Upper lobe of right lung (tissue), 1 donor: ENCODE measurements at regions not wholly inside any gene's neighbourhood (a gene's known extent, or its start where the extent isn't known, plus 50 kb on each side); places are given as distances from the start of the nearest gene placed in this dataset.

Experiments
- ATAC-seq: fragments of 200-7000 bp; cut with Tn5 transposase; one replicate; pipeline ENCODE4 v1.9.1; 2020; ENCODE audit warnings: mild to moderate bottlenecking, moderate library complexity
- DNase-seq: peaks from one replicate; pipeline ENCODE4 v3.0.0-alpha.2; 2020
- H3K27ac ChIP-seq: fragments of 200-600 bp; one replicate; pipeline ENCODE4 v1.8.0; 2022
- H3K27me3 ChIP-seq: fragments of 200-600 bp; one replicate; pipeline ENCODE4 v1.8.0; 2022; ENCODE audit warnings: mild to moderate bottlenecking
- H3K36me3 ChIP-seq: fragments of 200-600 bp; one replicate; pipeline ENCODE4 v1.8.0; 2022
- H3K4me1 ChIP-seq: fragments of 200-600 bp; one replicate; pipeline ENCODE4 v1.8.0; 2022
- H3K4me3 ChIP-seq: fragments of 200-600 bp; one replicate; pipeline ENCODE4 v1.8.0; 2022; ENCODE audit warnings: mild to moderate bottlenecking
- H3K9me3 ChIP-seq: fragments of 200-600 bp; one replicate; pipeline ENCODE4 v1.8.0; 2022
- intact Hi-C: fragments of 100-400 bp; cut with DNase I; formaldehyde crosslinking; loops from one replicate; pipeline ENCODE4 v1.11.0; 2022
- TF ChIP-seq, protein P1 (sequence below): fragments of 200-600 bp; IDR thresholded peaks from one replicate; pipeline ENCODE4 v1.8.0; 2022; ENCODE audit warnings: antibody characterized with exemption
- donor health status: DM: no; HTN: yes; CAD: no; lungs with severe emphysema.

DNA sequence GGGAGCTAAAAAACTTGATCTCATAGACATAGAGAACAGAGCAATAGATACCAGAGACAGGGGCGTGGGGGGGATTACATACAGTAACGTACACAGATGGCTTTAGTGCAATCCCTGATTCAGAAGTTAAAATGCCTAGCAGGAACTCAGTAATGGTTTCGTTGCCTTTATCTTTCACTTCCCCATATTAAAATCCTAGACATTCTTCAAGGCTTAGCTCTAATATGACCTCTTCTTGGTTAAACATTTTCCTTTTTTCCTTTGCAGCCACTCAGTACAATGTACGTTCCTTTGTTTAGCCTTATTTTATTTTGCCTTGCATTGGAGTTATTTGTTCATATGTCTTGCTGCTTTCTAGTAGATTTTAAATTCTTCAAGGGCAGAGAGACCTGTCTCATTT lies 104.9 kb downstream of the C11orf87 start:
- intact Hi-C loops, result no loop called here
- no peaks in the 10 kb centered on the region for H3K4me1 ChIP-seq
- no peak overlapping the region for H3K4me3 ChIP-seq
- no peak overlapping the region for H3K27ac ChIP-seq
- no peaks in the 10 kb centered on the region for H3K9me3 ChIP-seq
- H3K27me3 ChIP-seq, result no peaks in the 10 kb centered on the region
- ATAC-seq (no peak), DNase-seq (no peak)
- no peaks in the 10 kb centered on the region for H3K36me3 ChIP-seq
- TF ChIP-seq, protein P1, sequence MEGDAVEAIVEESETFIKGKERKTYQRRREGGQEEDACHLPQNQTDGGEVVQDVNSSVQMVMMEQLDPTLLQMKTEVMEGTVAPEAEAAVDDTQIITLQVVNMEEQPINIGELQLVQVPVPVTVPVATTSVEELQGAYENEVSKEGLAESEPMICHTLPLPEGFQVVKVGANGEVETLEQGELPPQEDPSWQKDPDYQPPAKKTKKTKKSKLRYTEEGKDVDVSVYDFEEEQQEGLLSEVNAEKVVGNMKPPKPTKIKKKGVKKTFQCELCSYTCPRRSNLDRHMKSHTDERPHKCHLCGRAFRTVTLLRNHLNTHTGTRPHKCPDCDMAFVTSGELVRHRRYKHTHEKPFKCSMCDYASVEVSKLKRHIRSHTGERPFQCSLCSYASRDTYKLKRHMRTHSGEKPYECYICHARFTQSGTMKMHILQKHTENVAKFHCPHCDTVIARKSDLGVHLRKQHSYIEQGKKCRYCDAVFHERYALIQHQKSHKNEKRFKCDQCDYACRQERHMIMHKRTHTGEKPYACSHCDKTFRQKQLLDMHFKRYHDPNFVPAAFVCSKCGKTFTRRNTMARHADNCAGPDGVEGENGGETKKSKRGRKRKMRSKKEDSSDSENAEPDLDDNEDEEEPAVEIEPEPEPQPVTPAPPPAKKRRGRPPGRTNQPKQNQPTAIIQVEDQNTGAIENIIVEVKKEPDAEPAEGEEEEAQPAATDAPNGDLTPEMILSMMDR, result no peak

DNA sequence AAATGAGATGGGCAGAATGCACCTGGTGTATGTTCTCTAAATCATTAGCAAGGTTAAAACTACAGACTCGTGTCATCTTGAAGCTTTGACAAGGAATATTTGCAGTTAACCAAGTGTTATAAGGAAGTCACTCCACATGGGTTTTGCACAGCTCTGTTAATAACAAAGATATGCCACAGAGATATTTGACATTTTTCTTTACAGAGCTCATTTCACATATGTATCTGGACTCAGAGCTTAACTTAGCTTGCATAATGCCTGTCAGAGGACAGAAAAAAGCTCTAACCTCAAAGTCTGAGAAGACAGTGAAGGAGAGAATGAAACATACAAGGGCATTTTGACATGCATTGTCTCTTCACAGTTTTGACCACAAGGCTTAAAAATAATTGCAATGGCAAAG lies 105.5 kb downstream of the C11orf87 start:
- H3K4me3 ChIP-seq, result no peak overlapping the region
- no peaks in the 10 kb centered on the region for H3K27me3 ChIP-seq
- H3K27ac ChIP-seq, result no peak overlapping the region
- ATAC-seq, result no peak
- no peaks in the 10 kb centered on the region for H3K4me1 ChIP-seq
- no peaks in the 10 kb centered on the region for H3K36me3 ChIP-seq
- TF ChIP-seq, protein P1, result no peak
- intact Hi-C loops, result no loop called here
- no peaks in the 10 kb centered on the region for H3K9me3 ChIP-seq
- no peak for DNase-seq

DNA sequence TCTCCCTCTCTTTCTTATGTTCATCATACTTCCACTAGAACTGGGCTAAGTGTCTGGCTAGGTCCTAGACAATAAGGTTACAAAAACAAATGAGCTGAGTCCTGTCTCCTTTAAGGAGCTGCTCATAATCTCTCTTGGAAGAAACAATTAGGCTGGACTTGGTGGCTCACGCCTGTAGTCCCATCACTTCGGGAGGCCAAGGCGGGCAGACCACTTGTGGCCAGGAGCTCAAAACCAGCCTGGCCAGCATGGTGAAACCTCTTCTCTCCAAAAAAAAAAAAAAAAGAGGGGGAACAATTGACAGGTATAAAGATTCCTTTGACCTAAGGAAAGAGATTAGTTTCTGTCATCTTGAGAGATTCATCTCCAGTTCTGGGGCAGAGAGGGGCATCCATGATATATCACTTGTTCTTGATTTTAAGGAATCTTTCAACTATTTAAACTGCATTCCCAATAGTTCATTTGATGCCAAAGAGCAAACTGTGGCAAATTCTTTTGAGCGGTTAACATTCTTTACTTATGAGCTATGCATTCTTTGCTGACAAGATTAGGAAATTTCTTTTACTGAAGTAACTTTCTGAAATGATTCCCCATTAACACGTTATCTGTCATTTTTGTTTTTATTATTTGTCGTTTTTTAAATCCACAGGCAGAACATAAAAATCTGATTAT lies 125.5 kb downstream of the C11orf87 start:
- DNase-seq (no peak), ATAC-seq (no peak)
- no peaks in the 10 kb centered on the region for H3K9me3 ChIP-seq
- H3K27ac ChIP-seq, result no peak overlapping the region
- TF ChIP-seq, protein P1, result no peak
- intact Hi-C loops, result no loop called here
- H3K27me3 ChIP-seq, result no peaks in the 10 kb centered on the region
- no peaks in the 10 kb centered on the region for H3K36me3 ChIP-seq
- H3K4me1 ChIP-seq, result no peaks in the 10 kb centered on the region
- H3K4me3 ChIP-seq, result no peak overlapping the region

DNA sequence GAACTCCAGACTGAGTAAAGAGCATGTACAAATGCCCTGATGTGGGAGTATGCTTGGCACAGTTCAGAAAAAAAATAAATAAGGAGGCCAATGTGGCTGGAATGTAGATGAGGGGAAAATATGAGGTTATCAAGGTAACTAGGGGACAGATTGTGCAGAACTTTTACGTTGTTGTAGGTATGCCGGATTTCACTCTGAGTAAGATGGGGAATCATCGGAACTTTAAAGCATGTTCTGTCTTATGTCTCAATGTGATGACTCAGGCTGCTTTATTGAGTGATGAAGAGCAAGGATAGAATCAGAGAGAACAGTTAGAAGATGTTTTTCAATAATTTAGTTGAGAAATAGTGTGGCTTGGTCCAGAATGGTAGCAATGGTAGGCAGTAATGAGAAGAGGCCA lies 130.4 kb downstream of the C11orf87 start:
- no peak for DNase-seq
- Histone ChIP-seq H3K4me1 (no peaks in the 10 kb centered on the region), H3K36me3 (no peaks in the 10 kb centered on the region), H3K27me3 (no peaks in the 10 kb centered on the region), H3K27ac (no peak overlapping the region), H3K4me3 (no peak overlapping the region), H3K9me3 (no peaks in the 10 kb centered on the region)
- intact Hi-C loops, result no loop called here
- no peak for ATAC-seq
- TF ChIP-seq, protein P1, result no peak

DNA sequence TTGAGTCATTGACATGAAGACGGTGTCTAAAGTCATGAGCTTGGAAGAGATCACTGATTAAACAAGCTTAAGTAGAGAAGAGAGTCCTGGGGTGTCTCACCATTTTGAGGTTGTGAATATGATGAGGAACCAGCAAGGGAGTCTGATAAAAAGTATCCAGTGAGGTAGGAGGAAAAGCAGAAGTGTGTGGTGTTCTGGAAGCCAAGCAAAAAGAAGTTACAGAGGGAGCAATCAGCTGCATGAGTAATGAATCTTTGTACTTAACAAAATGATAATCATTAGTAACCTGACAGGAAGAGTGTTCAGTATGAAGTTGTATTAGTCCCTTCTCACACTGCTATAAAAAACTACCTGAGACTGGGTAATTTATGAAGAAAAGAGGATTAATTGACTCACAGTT lies 131.3 kb downstream of the C11orf87 start:
- H3K9me3 ChIP-seq, result no peaks in the 10 kb centered on the region
- H3K27ac ChIP-seq, result no peak overlapping the region
- no peaks in the 10 kb centered on the region for H3K36me3 ChIP-seq
- H3K4me3 ChIP-seq, result no peak overlapping the region
- no peaks in the 10 kb centered on the region for H3K27me3 ChIP-seq
- intact Hi-C loops, result no loop called here
- DNase-seq, result no peak
- TF ChIP-seq, protein P1, result no peak
- no peak for ATAC-seq
- H3K4me1 ChIP-seq, result no peaks in the 10 kb centered on the region

DNA sequence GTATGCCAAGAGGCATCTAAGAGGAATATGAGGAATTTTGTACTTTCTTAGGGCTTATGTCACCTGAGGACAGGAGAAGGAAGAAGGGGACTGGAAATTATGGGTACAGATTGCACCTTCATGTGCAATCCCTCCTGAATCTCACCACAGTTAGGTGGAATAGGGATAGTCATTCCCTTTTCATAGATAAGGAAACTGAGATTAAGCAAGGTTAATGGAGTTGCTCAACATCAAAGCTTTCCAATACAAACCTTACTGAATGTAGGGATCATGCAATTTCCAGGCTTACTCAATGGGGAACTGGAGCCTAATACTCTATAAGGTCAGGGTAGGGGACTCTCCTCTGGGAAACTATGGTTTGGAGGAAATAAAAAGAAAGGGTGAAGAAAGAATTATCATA lies 133.0 kb downstream of the C11orf87 start:
- no peak overlapping the region for H3K4me3 ChIP-seq
- no peak overlapping the region for H3K27ac ChIP-seq
- H3K36me3 ChIP-seq, result no peaks in the 10 kb centered on the region
- no peaks in the 10 kb centered on the region for H3K27me3 ChIP-seq
- intact Hi-C loops, result no loop called here
- H3K9me3 ChIP-seq, result no peaks in the 10 kb centered on the region
- TF ChIP-seq, protein P1, result no peak
- no peak for ATAC-seq
- no peaks in the 10 kb centered on the region for H3K4me1 ChIP-seq
- DNase-seq, result no peak
